Breast epithelium (tissue), 3 donors: ENCODE measurements at regions not wholly inside any gene's neighbourhood (a gene's known extent, or its start where the extent isn't known, plus 50 kb on each side); places are given as distances from the start of the nearest gene placed in this dataset.

Experiments used
- CTCF ChIP-seq, 3 donors: fragments of 450-650 bp; IDR thresholded peaks; one replicate each; pipeline ENCODE4 v1.5.1; 2016 to 2017; ENCODE audit warnings: antibody characterized with exemption in 3 of 3, mild to moderate bottlenecking in 3 of 3, moderate library complexity in 3 of 3
- POLR2A ChIP-seq: fragments of 450-650 bp; IDR thresholded peaks from one replicate; pipeline ENCODE4 v1.6.1; 2016; ENCODE audit warnings: antibody characterized with exemption, mild to moderate bottlenecking, moderate library complexity
- POLR2AphosphoS5 ChIP-seq, 3 donors: sonication (generic); formaldehyde crosslinking; IDR thresholded peaks; one replicate each; pipeline ENCODE4 v1.6.1; 2017; ENCODE audit warnings: antibody characterized with exemption in 3 of 3

- no peak for TF ChIP-seq POLR2A
- no peak for TF ChIP-seq CTCF (IDR thresholded peaks at IDR 0.05)
- no peak for TF ChIP-seq POLR2AphosphoS5 (IDR thresholded peaks at IDR 0.05)
Observed at GRCh38 chrX:69372435-69372834, 131.7 kb upstream of the NALF2 start.
